Ishikawa (cell line): ENCODE measurements at regions not wholly inside any gene's neighbourhood (a gene's known extent, or its start where the extent isn't known, plus 50 kb on each side); places are given as distances from the start of the nearest gene placed in this dataset.

Experiments
- CEBPB ChIP-seq: IDR thresholded peaks from 2 replicates; pipeline ENCODE4 v1.6.1; 2012
- FOXM1 ChIP-seq: IDR thresholded peaks from 2 replicates; pipeline ENCODE4 v1.6.1; 2012; ENCODE audit warnings: low read depth, borderline replicate concordance
- TEAD4 ChIP-seq: IDR thresholded peaks from 2 replicates; pipeline ENCODE4 v1.6.1; 2012
- ZBTB7A ChIP-seq: IDR thresholded peaks from 2 replicates; pipeline ENCODE4 v1.6.1; 2012; ENCODE audit warnings: low read depth

GRCh38 chrX:131675596-131676194 lies 131.8 kb downstream of the OR13H1 start:
- TF ChIP-seq FOXM1: no peak
- no peak for TF ChIP-seq CEBPB
- TF ChIP-seq TEAD4: no peak
- no peak for TF ChIP-seq ZBTB7A
